HEK293 (cell line): ENCODE measurements at regions not wholly inside any gene's neighbourhood (a gene's known extent, or its start where the extent isn't known, plus 50 kb on each side); places are given as distances from the start of the nearest gene placed in this dataset.

Source experiments
- AEBP2 ChIP-seq: fragments of 450-650 bp; formaldehyde crosslinking; IDR thresholded peaks from 2 replicates; pipeline ENCODE4 v1.5.1; 2016; ENCODE audit warnings: missing biosample characterization, missing genetic modification characterization, borderline replicate concordance
- ZBTB11 ChIP-seq: fragments of 450-650 bp; formaldehyde crosslinking; conservative IDR thresholded peaks from 2 replicates; pipeline ENCODE4 v1.5.1; 2016; ENCODE audit warnings: low read depth, missing biosample characterization, missing genetic modification characterization
- ZBTB26 ChIP-seq: fragments of 450-650 bp; formaldehyde crosslinking; optimal IDR thresholded peaks from 2 replicates; pipeline ENCODE3; 2016; ENCODE audit warnings: missing biosample characterization, mild to moderate bottlenecking, missing genetic modification characterization
- ZNF174 ChIP-seq: fragments of 450-650 bp; formaldehyde crosslinking; IDR thresholded peaks from 2 replicates; pipeline ENCODE4 v1.5.0; 2017; ENCODE audit warnings: missing biosample characterization, mild to moderate bottlenecking, missing genetic modification characterization
- ZSCAN5A ChIP-seq: fragments of 450-650 bp; formaldehyde crosslinking; IDR thresholded peaks from 2 replicates; pipeline ENCODE4 v1.5.1; 2016; ENCODE audit warnings: missing biosample characterization, missing genetic modification characterization

GRCh38 chr21:31414263-31415000 is 70.4 kb upstream of the TIAM1 start:
- TF ChIP-seq ZNF174 (tag by site-specific recombination), result no peak
- TF ChIP-seq AEBP2 (tag by site-specific recombination), result no peak
- TF ChIP-seq ZSCAN5A, result no peak
- TF ChIP-seq ZBTB26 (tag by site-specific recombination), result no peak
- no peak for TF ChIP-seq ZBTB11
